Muscle layer of colon (tissue), 2 donors: ENCODE measurements at regions not wholly inside any gene's neighbourhood (a gene's known extent, or its start where the extent isn't known, plus 50 kb on each side); places are given as distances from the start of the nearest gene placed in this dataset.

Experiments
- H3K27ac ChIP-seq: one replicate; pipeline ENCODE4 v1.7.0; 2013; ENCODE audit warnings: low read depth, mild to moderate bottlenecking, low read length, moderate library complexity
- H3K27me3 ChIP-seq, 2 donors: one replicate each; pipeline ENCODE4 v1.7.0; 2013; ENCODE audit warnings: low read length in 2 of 2, mild to moderate bottlenecking in 2 of 2; ENCODE audit not compliant: insufficient read depth in 2 of 2, control insufficient read depth in 1 of 2
- H3K36me3 ChIP-seq: one replicate; pipeline ENCODE4 v1.7.0; 2013; ENCODE audit warnings: mild to moderate bottlenecking, low read length; ENCODE audit not compliant: insufficient read depth
- H3K4me1 ChIP-seq: one replicate; pipeline ENCODE4 v1.7.0; 2013; ENCODE audit warnings: mild to moderate bottlenecking, low read length; ENCODE audit not compliant: insufficient read depth
- H3K4me3 ChIP-seq, 2 donors: one replicate each; pipeline ENCODE4 v1.7.0; 2013; ENCODE audit warnings: low read length in 2 of 2, low read depth in 1 of 2, mild to moderate bottlenecking in 1 of 2, moderate library complexity in 1 of 2
- H3K9ac ChIP-seq: one replicate; pipeline ENCODE4 v1.7.0; 2013; ENCODE audit warnings: low read length
- H3K9me3 ChIP-seq: one replicate; pipeline ENCODE4 v1.7.0; 2013; ENCODE audit warnings: mild to moderate bottlenecking, low read length
- donor health status: abdominal sarcoma.
- donor health status: Adenocarcinoma of cecum.

- Histone ChIP-seq H3K27ac (no peak overlapping the region), H3K9me3 (no peaks in the 10 kb centered on the region), H3K4me3 (no peak overlapping the region), H3K9ac (no peak overlapping the region), H3K36me3 (no peaks in the 10 kb centered on the region), H3K4me1 (no peaks in the 10 kb centered on the region), H3K27me3 (no peaks in the 10 kb centered on the region)
Observed at GRCh38 chr20:40607927-40608326, 81.1 kb downstream of the MAFB start.

- Histone ChIP-seq H3K9me3 (no peaks in the 10 kb centered on the region), H3K9ac (no peak overlapping the region), H3K4me1 (no peaks in the 10 kb centered on the region), H3K36me3 (no peaks in the 10 kb centered on the region), H3K4me3 (no peak overlapping the region), H3K27me3 (no peaks in the 10 kb centered on the region), H3K27ac (no peak overlapping the region)
Observed at GRCh38 chr20:40606660-40607059, 82.4 kb downstream of the MAFB start.

- Histone ChIP-seq H3K4me3 (no peak overlapping the region), H3K4me1 (no peaks in the 10 kb centered on the region), H3K27ac (no peak overlapping the region), H3K9ac (no peak overlapping the region), H3K27me3 (no peaks in the 10 kb centered on the region), H3K36me3 (no peaks in the 10 kb centered on the region), H3K9me3 (no peaks in the 10 kb centered on the region)
Observed at GRCh38 chr20:40606237-40606636, 82.8 kb downstream of the MAFB start.

- Histone ChIP-seq H3K27ac (no peak overlapping the region), H3K4me1 (no peaks in the 10 kb centered on the region), H3K9me3 (no peaks in the 10 kb centered on the region), H3K27me3 (no peaks in the 10 kb centered on the region), H3K36me3 (no peaks in the 10 kb centered on the region), H3K4me3 (no peak overlapping the region), H3K9ac (no peak overlapping the region)
Observed at GRCh38 chr20:40604416-40604815, 84.6 kb downstream of the MAFB start.

GRCh38 chr20:40603057-40603651 lies 85.9 kb downstream of the MAFB start:
- Histone ChIP-seq H3K9ac (no peak overlapping the region), H3K27ac (no peak overlapping the region), H3K4me3 (no peak overlapping the region), H3K27me3 (no peaks in the 10 kb centered on the region), H3K4me1 (no peaks in the 10 kb centered on the region), H3K36me3 (no peaks in the 10 kb centered on the region), H3K9me3 (no peaks in the 10 kb centered on the region)

GRCh38 chr20:40602381-40602780 lies 86.7 kb downstream of the MAFB start:
- Histone ChIP-seq H3K4me1 (no peaks in the 10 kb centered on the region), H3K27me3 (no peaks in the 10 kb centered on the region), H3K36me3 (no peaks in the 10 kb centered on the region), H3K4me3 (no peak overlapping the region), H3K9ac (no peak overlapping the region), H3K27ac (no peak overlapping the region), H3K9me3 (no peaks in the 10 kb centered on the region)

- H3K36me3 ChIP-seq = no peaks in the 10 kb centered on the region
- H3K4me1 ChIP-seq = no peaks in the 10 kb centered on the region
- no peak overlapping the region for H3K27ac ChIP-seq
- H3K27me3 ChIP-seq = no peaks in the 10 kb centered on the region
- H3K9ac ChIP-seq = no peak overlapping the region
- no peaks in the 10 kb centered on the region for H3K9me3 ChIP-seq
- H3K4me3 ChIP-seq = no peak overlapping the region
Observed at GRCh38 chr20:40600441-40601219, 88.4 kb downstream of the MAFB start.

GRCh38 chr20:40599987-40600386 lies 89.0 kb downstream of the MAFB start:
- Histone ChIP-seq H3K36me3 (no peaks in the 10 kb centered on the region), H3K9me3 (no peaks in the 10 kb centered on the region), H3K27me3 (no peaks in the 10 kb centered on the region), H3K27ac (no peak overlapping the region), H3K4me3 (no peak overlapping the region), H3K4me1 (no peaks in the 10 kb centered on the region), H3K9ac (no peak overlapping the region)

- H3K9me3 ChIP-seq = no peaks in the 10 kb centered on the region
- H3K9ac ChIP-seq = no peak overlapping the region
- no peaks in the 10 kb centered on the region for H3K36me3 ChIP-seq
- no peak overlapping the region for H3K27ac ChIP-seq
- no peak overlapping the region for H3K4me3 ChIP-seq
- no peaks in the 10 kb centered on the region for H3K4me1 ChIP-seq
- H3K27me3 ChIP-seq = no peaks in the 10 kb centered on the region
Observed at GRCh38 chr20:40592941-40593340, 96.1 kb downstream of the MAFB start.

GRCh38 chr20:40591536-40591935 lies 97.5 kb downstream of the MAFB start:
- no peak overlapping the region for H3K9ac ChIP-seq
- H3K4me3 ChIP-seq = no peak overlapping the region
- no peaks in the 10 kb centered on the region for H3K4me1 ChIP-seq
- no peak overlapping the region for H3K27ac ChIP-seq
- no peaks in the 10 kb centered on the region for H3K27me3 ChIP-seq
- no peaks in the 10 kb centered on the region for H3K9me3 ChIP-seq
- no peaks in the 10 kb centered on the region for H3K36me3 ChIP-seq

- no peaks in the 10 kb centered on the region for H3K4me1 ChIP-seq
- no peaks in the 10 kb centered on the region for H3K36me3 ChIP-seq
- H3K9ac ChIP-seq = no peak overlapping the region
- H3K27me3 ChIP-seq = no peaks in the 10 kb centered on the region
- H3K9me3 ChIP-seq = no peaks in the 10 kb centered on the region
- no peak overlapping the region for H3K4me3 ChIP-seq
- H3K27ac ChIP-seq = no peak overlapping the region
Observed at GRCh38 chr20:40591119-40591518, 97.9 kb downstream of the MAFB start.

GRCh38 chr20:40589581-40589980 lies 99.5 kb downstream of the MAFB start:
- Histone ChIP-seq H3K27me3 (no peaks in the 10 kb centered on the region), H3K4me3 (no peak overlapping the region), H3K36me3 (no peaks in the 10 kb centered on the region), H3K9me3 (no peaks in the 10 kb centered on the region), H3K9ac (no peak overlapping the region), H3K27ac (no peak overlapping the region), H3K4me1 (no peaks in the 10 kb centered on the region)
